ENCODE measurements at regions not wholly inside any gene's neighbourhood (a gene's known extent, or its start where the extent isn't known, plus 50 kb on each side); places are given as distances from the start of the nearest gene placed in this dataset.

- Histone ChIP-seq H3K4me1 (peaks cover 0 to 11% (median under 1%) of the 10 kb centered on the region in 10 experiments; a peak in 8 of 20 replicates), H4K20me1 (no peaks in the 10 kb centered on the region; a peak in 1 of 22 replicates), H3K4me2 (no peak overlapping the region), H3K27ac (no peak overlapping the region), H3K9ac (no peak overlapping the region), H3K4me3 (no peak overlapping the region), H3K36me3 (no peaks in the 10 kb centered on the region), H3K27me3 (peaks cover 0 to 13% (median 3%) of the 10 kb centered on the region in 11 experiments; a peak in 5 of 22 replicates), H3K9me3 (replicated peaks in 1 of 11) (peaks cover 4 to 8% (median 7%) of the 10 kb centered on the region in 11 experiments; a peak in 16 of 22 replicates)
- TF ChIP-seq Cebpa-rat (IDR thresholded peaks at IDR 0.05), result no peak
Measured at GRCh38 chr5:13540168-13540750, 404.2 kb downstream of the DNAH5 start.

- peaks cover 9 to 16% (median 15%) of the 10 kb centered on the region in 10 experiments; a peak in 18 of 20 replicates for H3K4me1 ChIP-seq
- H4K20me1 ChIP-seq, result no peaks in the 10 kb centered on the region; a peak in 1 of 22 replicates
- H3K9ac ChIP-seq, result no peak overlapping the region
- H3K27ac ChIP-seq, result no peak overlapping the region
- no peak overlapping the region for H3K4me3 ChIP-seq
- no peak for TF ChIP-seq Cebpa-rat (IDR thresholded peaks at IDR 0.05)
- H3K36me3 ChIP-seq, result no peaks in the 10 kb centered on the region
- no peak overlapping the region for H3K4me2 ChIP-seq
- peaks cover 0 to 22% (median 3%) of the 10 kb centered on the region in 11 experiments; a peak in 6 of 22 replicates for H3K27me3 ChIP-seq
- no peaks in the 10 kb centered on the region for H3K9me3 ChIP-seq (replicated peaks in 1 of 11)
Measured at GRCh38 chr5:13536933-13537332, 407.6 kb downstream of the DNAH5 start.

GRCh38 chr5:13533833-13534232 lies 410.7 kb downstream of the DNAH5 start:
- Histone ChIP-seq H3K36me3 (no peaks in the 10 kb centered on the region), H3K9me3 (replicated peaks in 1 of 11) (no peaks in the 10 kb centered on the region), H3K4me1 (peaks cover 9 to 16% (median 14%) of the 10 kb centered on the region in 10 experiments; a peak in 18 of 20 replicates), H3K4me3 (no peak overlapping the region), H3K9ac (no peak overlapping the region), H4K20me1 (no peaks in the 10 kb centered on the region; a peak in 1 of 22 replicates), H3K4me2 (peak overlapping the region in 10 of 11 experiments; percentile 1 to 43 (median 19); a peak in 10 of 22 replicates), H3K27ac (no peak overlapping the region), H3K27me3 (peaks cover 0 to 38% (median 3%) of the 10 kb centered on the region in 11 experiments; a peak in 8 of 22 replicates)
- no peak for TF ChIP-seq Cebpa-rat (IDR thresholded peaks at IDR 0.05)

DNA sequence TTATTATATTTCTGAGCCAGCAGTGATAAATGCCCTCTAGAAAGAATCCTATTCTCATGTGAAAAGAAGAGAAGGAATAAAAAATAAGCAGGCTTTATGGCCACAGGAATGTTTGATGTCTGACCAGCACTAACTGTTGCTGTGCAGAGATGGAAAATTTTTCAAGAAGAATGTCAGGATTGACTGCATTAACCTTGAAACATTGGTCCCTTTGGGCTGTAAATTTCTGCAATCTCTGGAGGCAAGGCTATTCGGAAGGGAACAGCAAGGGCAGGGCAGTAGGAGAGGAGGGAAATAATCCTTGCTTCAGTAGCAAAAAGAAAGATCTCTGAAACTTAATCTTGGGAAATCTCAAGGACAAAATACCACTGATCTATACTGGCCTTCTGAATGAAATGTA lies 415.2 kb downstream of the DNAH5 start:
- Histone ChIP-seq H4K20me1 (no peaks in the 10 kb centered on the region), H3K27me3 (peaks cover 0 to 29% (median 0%) of the 10 kb centered on the region in 11 experiments; a peak in 6 of 22 replicates), H3K9me3 (replicated peaks in 1 of 11) (peaks cover 0 to 8% (median 0%) of the 10 kb centered on the region in 11 experiments; a peak in 5 of 22 replicates), H3K4me2 (no peak overlapping the region), H3K27ac (no peak overlapping the region), H3K4me1 (peaks cover 0 to 6% (median 5%) of the 10 kb centered on the region in 10 experiments; a peak in 15 of 20 replicates), H3K4me3 (no peak overlapping the region), H3K9ac (no peak overlapping the region), H3K36me3 (no peaks in the 10 kb centered on the region)
- no peak for TF ChIP-seq Cebpa-rat (IDR thresholded peaks at IDR 0.05)

DNA sequence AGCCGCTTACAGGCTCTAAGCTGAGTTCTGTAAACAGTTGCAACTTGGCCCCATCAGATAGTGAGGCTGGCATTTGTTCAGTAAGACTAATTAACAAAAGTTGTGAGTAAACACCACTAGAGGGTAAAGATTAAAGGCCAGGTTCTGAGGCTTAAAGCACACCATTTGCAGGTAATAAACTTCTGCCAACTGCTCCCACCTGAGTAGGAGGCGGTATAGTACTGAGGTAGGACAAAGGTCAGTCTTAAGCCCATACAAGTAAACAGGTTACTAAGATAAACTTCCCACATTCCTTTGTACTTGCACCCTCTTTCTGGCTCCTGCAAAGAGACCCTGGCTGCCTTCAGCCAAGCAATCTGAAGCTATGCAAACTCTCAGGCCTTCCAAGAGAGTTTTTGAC lies 419.6 kb downstream of the DNAH5 start:
- Histone ChIP-seq H3K4me1 (no peaks in the 10 kb centered on the region), H3K27ac (no peak overlapping the region), H3K4me3 (no peak overlapping the region), H4K20me1 (no peaks in the 10 kb centered on the region), H3K36me3 (no peaks in the 10 kb centered on the region), H3K27me3 (peaks cover 0 to 12% (median 0%) of the 10 kb centered on the region in 11 experiments; a peak in 4 of 22 replicates), H3K4me2 (no peak overlapping the region), H3K9me3 (replicated peaks in 1 of 11) (peaks cover 0 to 14% (median 0%) of the 10 kb centered on the region in 11 experiments; a peak in 5 of 22 replicates), H3K9ac (no peak overlapping the region)
- no peak for TF ChIP-seq Cebpa-rat (IDR thresholded peaks at IDR 0.05)

DNA sequence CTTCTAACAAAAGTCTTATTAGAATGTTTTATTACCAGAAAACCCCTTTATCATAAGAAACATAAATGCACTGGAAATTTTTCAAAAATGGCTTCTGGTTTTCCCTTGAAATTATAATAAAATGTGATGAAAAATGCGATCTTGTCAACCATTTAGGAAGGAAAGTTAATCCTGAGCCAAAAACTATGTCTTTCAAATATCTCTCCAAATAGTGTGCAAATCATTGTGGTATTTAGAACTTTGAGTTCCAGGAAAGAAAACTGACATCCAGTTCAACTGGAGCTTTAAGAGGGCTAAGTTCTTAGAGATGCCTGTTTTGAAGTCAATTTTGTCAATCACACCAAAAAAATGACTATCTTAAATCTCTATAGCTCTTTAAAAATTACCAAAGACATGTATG lies 425.4 kb downstream of the DNAH5 start:
- H3K4me2 ChIP-seq, result no peak overlapping the region
- H4K20me1 ChIP-seq, result no peaks in the 10 kb centered on the region
- no peak overlapping the region for H3K9ac ChIP-seq
- no peak for TF ChIP-seq Cebpa-rat (IDR thresholded peaks at IDR 0.05)
- H3K36me3 ChIP-seq, result no peaks in the 10 kb centered on the region
- no peaks in the 10 kb centered on the region for H3K27me3 ChIP-seq
- no peak overlapping the region for H3K4me3 ChIP-seq
- peaks cover 0 to 5% (median 0%) of the 10 kb centered on the region in 11 experiments; a peak in 3 of 22 replicates for H3K9me3 ChIP-seq (replicated peaks in 1 of 11)
- H3K4me1 ChIP-seq, result no peaks in the 10 kb centered on the region
- H3K27ac ChIP-seq, result no peak overlapping the region

DNA sequence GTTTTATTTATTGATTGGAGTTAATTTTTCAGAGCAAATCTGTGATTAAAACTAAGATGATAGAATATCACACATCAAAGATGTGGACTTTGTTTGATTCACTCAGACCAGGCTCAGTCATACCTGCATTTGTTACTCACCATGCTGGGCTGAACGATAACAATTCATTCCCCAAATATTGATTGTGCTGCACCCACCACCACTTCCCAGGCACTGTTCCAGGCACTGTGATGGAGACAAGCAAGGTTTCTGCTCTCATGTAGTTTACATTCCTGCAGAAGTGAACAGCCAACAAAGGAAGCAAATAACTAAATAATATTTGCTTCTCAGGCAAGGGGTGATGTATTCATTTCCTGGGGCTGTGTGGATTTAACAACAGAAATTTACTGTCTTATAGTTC lies 428.3 kb downstream of the DNAH5 start:
- no peaks in the 10 kb centered on the region for H3K4me1 ChIP-seq
- H3K36me3 ChIP-seq, result no peaks in the 10 kb centered on the region
- no peaks in the 10 kb centered on the region for H4K20me1 ChIP-seq
- H3K27me3 ChIP-seq, result no peaks in the 10 kb centered on the region
- no peak overlapping the region for H3K4me3 ChIP-seq
- no peak for TF ChIP-seq Cebpa-rat (IDR thresholded peaks at IDR 0.05)
- no peak overlapping the region for H3K27ac ChIP-seq
- no peak overlapping the region for H3K4me2 ChIP-seq
- no peaks in the 10 kb centered on the region for H3K9me3 ChIP-seq (replicated peaks in 1 of 11)
- no peak overlapping the region for H3K9ac ChIP-seq

GRCh38 chr5:13511442-13511841 lies 433.0 kb downstream of the DNAH5 start:
- Histone ChIP-seq H3K4me3 (no peak overlapping the region), H3K27me3 (no peaks in the 10 kb centered on the region), H3K27ac (no peak overlapping the region), H3K36me3 (no peaks in the 10 kb centered on the region), H3K9ac (no peak overlapping the region), H4K20me1 (no peaks in the 10 kb centered on the region), H3K4me1 (no peaks in the 10 kb centered on the region), H3K9me3 (replicated peaks in 1 of 11) (no peaks in the 10 kb centered on the region), H3K4me2 (no peak overlapping the region)
- no peak for TF ChIP-seq Cebpa-rat (IDR thresholded peaks at IDR 0.05)

DNA sequence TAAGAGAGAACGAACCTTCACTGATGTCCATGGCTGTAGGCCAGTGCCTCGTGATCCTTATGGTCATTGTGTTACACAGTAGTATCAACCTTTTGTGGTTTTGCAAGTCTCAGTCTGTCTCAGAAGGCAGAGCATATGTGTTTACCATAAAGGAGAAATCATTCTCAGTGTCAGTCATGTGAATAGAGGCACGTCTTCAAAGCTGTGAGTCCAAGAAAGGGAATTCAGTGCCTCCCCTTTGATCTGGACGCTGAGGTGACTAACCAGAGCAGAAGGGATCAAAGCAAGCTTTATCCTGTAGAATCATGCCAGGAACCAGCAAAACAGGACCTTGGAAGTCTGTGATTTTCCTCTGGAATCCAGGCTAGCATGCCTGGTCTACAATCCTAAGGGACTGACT lies 433.9 kb downstream of the DNAH5 start:
- TF ChIP-seq Cebpa-rat (IDR thresholded peaks at IDR 0.05), result no peak
- Histone ChIP-seq H3K27me3 (no peaks in the 10 kb centered on the region), H3K9ac (no peak overlapping the region), H3K9me3 (replicated peaks in 1 of 11) (no peaks in the 10 kb centered on the region), H3K36me3 (no peaks in the 10 kb centered on the region), H3K4me3 (no peak overlapping the region), H3K27ac (no peak overlapping the region), H4K20me1 (no peaks in the 10 kb centered on the region), H3K4me1 (no peaks in the 10 kb centered on the region), H3K4me2 (no peak overlapping the region)

DNA sequence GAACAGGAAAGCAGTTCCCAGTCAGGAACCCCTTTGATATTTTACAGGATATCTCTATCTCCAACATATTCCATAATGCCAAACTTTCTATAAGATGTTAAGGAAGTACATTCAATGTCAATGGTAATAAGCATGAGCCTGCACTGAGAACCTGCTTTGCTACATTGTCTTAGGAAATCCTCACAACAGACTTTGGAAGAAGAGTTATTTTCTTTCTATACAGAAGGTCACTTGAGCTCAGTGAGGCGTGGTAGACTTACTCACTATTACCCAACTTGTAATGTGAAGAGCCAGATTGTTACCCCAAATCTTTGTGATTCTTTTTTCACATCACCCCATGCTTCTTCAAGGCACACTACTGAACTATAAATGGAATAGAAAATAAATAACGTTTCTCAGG lies 435.9 kb downstream of the DNAH5 start:
- H3K27me3 ChIP-seq, result no peaks in the 10 kb centered on the region

More for the DNA sequence above, 435.9 kb downstream of the DNAH5 start:
- Histone ChIP-seq H3K4me2 (no peak overlapping the region), H3K36me3 (no peaks in the 10 kb centered on the region), H4K20me1 (no peaks in the 10 kb centered on the region), H3K9ac (no peak overlapping the region), H3K27ac (no peak overlapping the region), H3K4me3 (no peak overlapping the region), H3K9me3 (replicated peaks in 1 of 11) (no peaks in the 10 kb centered on the region), H3K4me1 (no peaks in the 10 kb centered on the region)
- no peak for TF ChIP-seq Cebpa-rat (IDR thresholded peaks at IDR 0.05)
